HepG2 (cell line): ENCODE measurements at regions not wholly inside any gene's neighbourhood (a gene's known extent, or its start where the extent isn't known, plus 50 kb on each side); places are given as distances from the start of the nearest gene placed in this dataset.

Experiments used
- ATAC-seq: fragments of 200-7000 bp; cut with Tn5 transposase; 3 replicates; pipeline ENCODE4 v1.9.1; 2020; ENCODE audit warnings: mild to moderate bottlenecking, moderate library complexity
- BruUV-seq: library from RNA; stranded (reverse); fragments of 400-500 nt; replicated peaks from 2 replicates; lab custom pipeline; 2021; lab: Mats Ljungman, UMichigan
- CTCF ChIA-PET: fragments of 300-600 bp; formaldehyde crosslinking; extraction: SDS; loops from one replicate; lab custom pipeline; 2021; ENCODE audit warnings: low total read pairs, inconsistent platforms, low intra/inter-chr PET ratio; lab: Yijun Ruan, JAX
- POLR2A ChIA-PET: fragments of 350-600 bp; sonication (Branson Sonifier 250); formaldehyde crosslinking; loops from one replicate; lab custom pipeline; 2020; ENCODE audit warnings: antibody characterized with exemption, inconsistent platforms; lab: Yijun Ruan, JAX
- DNase-seq: peaks from one replicate; pipeline ENCODE4 v3.0.0-alpha.2; 2015; ENCODE audit warnings: low spot score
- FAIRE-seq: peaks from 3 replicates; lab custom pipeline; 2011; peaks lifted over from hg19 to GRCh38; lab: Jason Lieb, UNC
- H2AFZ ChIP-seq: one replicate; pipeline ENCODE4 v1.6.1; 2011; ENCODE audit warnings: low read length, inconsistent platforms
- H3K27ac ChIP-seq: fragments of 300-600 bp; 3 replicates; pipeline ENCODE4 v1.8.0; 2011; ENCODE audit warnings: mixed run types, mild to moderate bottlenecking, mixed read lengths, low read length, inconsistent platforms; ENCODE audit not compliant: insufficient read depth; ENCODE audit errors: extremely low read length
- H3K27me3 ChIP-seq, 2 experiments: fragments of 200-600 bp in 1 of 2; 2 replicates in 1 of 2; 3 replicates in 1 of 2; pipeline versions ENCODE4 v1.6.0 to v1.8.0; 2011; ENCODE audit warnings: low read length in 2 of 2, mild to moderate bottlenecking in 2 of 2, moderate library complexity in 2 of 2, inconsistent platforms in 1 of 2; ENCODE audit not compliant: insufficient read depth in 2 of 2, control insufficient read depth in 1 of 2
- H3K36me3 ChIP-seq, 2 experiments: fragments of 200-600 bp in 1 of 2; replicated peaks in 1 of 2; 2 replicates in 1 of 2; 3 replicates in 1 of 2; pipeline versions ENCODE4 v1.5.1 to v1.8.0; 2011; ENCODE audit warnings: low read length in 2 of 2, inconsistent platforms in 1 of 2; ENCODE audit not compliant: insufficient read depth in 2 of 2, control insufficient read depth in 1 of 2
- H3K4me1 ChIP-seq: 2 replicates; pipeline ENCODE4 v1.5.1; 2012; ENCODE audit warnings: low read length, inconsistent platforms; ENCODE audit not compliant: insufficient read depth
- H3K4me2 ChIP-seq: 2 replicates; pipeline ENCODE4 v1.6.0; 2011; ENCODE audit warnings: low read depth, low read length, inconsistent platforms
- H3K4me3 ChIP-seq, 3 experiments: fragments of 200-600 bp in 1 of 3; sonication (generic), shearing (Covaris generic) in 1 of 3; replicated peaks in 1 of 3; 2 replicates each; pipeline ENCODE4 v1.5.1; 2011 to 2016; ENCODE audit warnings: low read length in 3 of 3, inconsistent platforms in 2 of 3, low read depth in 2 of 3, mild to moderate bottlenecking in 2 of 3, control low read depth in 1 of 3, mixed read lengths in 1 of 3; ENCODE audit not compliant: insufficient read depth in 1 of 3
- H3K79me2 ChIP-seq: one replicate; pipeline ENCODE4 v1.6.1; 2011; ENCODE audit warnings: low read length, inconsistent platforms; ENCODE audit not compliant: insufficient read depth
- H3K9ac ChIP-seq: 2 replicates; pipeline ENCODE4 v1.6.0; 2011; ENCODE audit warnings: mild to moderate bottlenecking, low read depth, low read length, inconsistent platforms; ENCODE audit not compliant: insufficient read depth
- H3K9me3 ChIP-seq: 2 replicates; pipeline ENCODE4 v1.5.1; 2012; ENCODE audit warnings: mild to moderate bottlenecking, low read length
- H4K20me1 ChIP-seq: 2 replicates; pipeline ENCODE4 v1.6.0; 2011; ENCODE audit warnings: inconsistent platforms, mild to moderate bottlenecking, low read length, moderate library complexity; ENCODE audit not compliant: insufficient read depth
- CHCHD3 ChIP-seq: sonication (generic); formaldehyde crosslinking; IDR thresholded peaks from 2 replicates; pipeline ENCODE4 v1.8.0; 2022; ENCODE audit warnings: mild to moderate bottlenecking, missing genetic modification reagents, moderate library complexity
- HDAC6 ChIP-seq: fragments of 200-600 bp; sonication (generic); IDR thresholded peaks from 2 replicates; pipeline ENCODE4 v1.7.0; 2017; ENCODE audit warnings: mild to moderate bottlenecking, antibody characterized with exemption, low read length, low read depth
- KAT7 ChIP-seq: IDR thresholded peaks from 2 replicates; pipeline ENCODE4 v1.6.1; 2018; ENCODE audit warnings: borderline replicate concordance, missing compliant biosample characterization
- MAFG ChIP-seq: sonication (generic); formaldehyde crosslinking; IDR thresholded peaks from 2 replicates; pipeline ENCODE4 v1.5.1; 2020; ENCODE audit warnings: mild to moderate bottlenecking, missing genetic modification reagents
- RCOR2 ChIP-seq: IDR thresholded peaks from 2 replicates; pipeline ENCODE4 v1.6.1; 2016; ENCODE audit warnings: missing biosample characterization, missing genetic modification reagents
- SETDB1 ChIP-seq: sonication (generic); formaldehyde crosslinking; IDR thresholded peaks from 2 replicates; pipeline ENCODE4 v1.5.1; 2020; ENCODE audit warnings: missing genetic modification reagents, mild to moderate bottlenecking, borderline replicate concordance
- ZEB1 ChIP-seq: IDR thresholded peaks from 2 replicates; pipeline ENCODE4 v1.6.1; 2012; ENCODE audit warnings: mild to moderate bottlenecking, low read depth, inconsistent platforms; ENCODE audit not compliant: insufficient replicate concordance
- ZNF275 ChIP-seq: sonication (generic); formaldehyde crosslinking; IDR thresholded peaks from 2 replicates; pipeline ENCODE4 v1.8.0; 2022; ENCODE audit warnings: missing genetic modification reagents, mild to moderate bottlenecking, inconsistent platforms, borderline replicate concordance
- ZNF558 ChIP-seq: sonication (generic); formaldehyde crosslinking; IDR thresholded peaks from 2 replicates; pipeline ENCODE4 v1.9.0; 2022; ENCODE audit warnings: mild to moderate bottlenecking, missing genetic modification reagents, borderline replicate concordance
- ZNF773 ChIP-seq: sonication (generic); formaldehyde crosslinking; IDR thresholded peaks from 2 replicates; pipeline ENCODE4 v1.4.0; 2020; ENCODE audit warnings: missing genetic modification reagents, borderline replicate concordance
- ZSCAN22 ChIP-seq: sonication (generic); formaldehyde crosslinking; IDR thresholded peaks from 2 replicates; pipeline ENCODE4 v1.4.0; 2020; ENCODE audit warnings: mild to moderate bottlenecking, missing genetic modification reagents
- WGBS: methylation state at CpG from one replicate; pipeline ENCODE4 v1.1.6; 2017; ENCODE audit warnings: low lambda C conversion rate; 5-methylcytosine and 5-hydroxymethylcytosine counted together
- in situ Hi-C: cut with HindIII; loops from 2 replicates; pipeline ENCODE4 v1.10.0; 2017; ENCODE audit warnings: low pct_unique_long_range_greater_than_20kb; ENCODE audit not compliant: extremely low pct_ligation_motif_present
- intact Hi-C: fragments of 100-400 bp; cut with micrococcal nuclease; formaldehyde crosslinking; loops from one replicate; pipeline ENCODE4 v1.10.0; 2022; ENCODE audit not compliant: unreplicated experiment
- TF ChIP-seq, protein P1 (sequence below): IDR thresholded peaks from 2 replicates; pipeline ENCODE4 v1.6.1; 2016; ENCODE audit warnings: missing compliant biosample characterization, missing genetic modification reagents, borderline replicate concordance
- TF ChIP-seq, protein P2 (sequence below): sonication (generic); formaldehyde crosslinking; IDR thresholded peaks from 2 replicates; pipeline ENCODE4 v1.5.1; 2020; ENCODE audit warnings: missing genetic modification reagents, mild to moderate bottlenecking, borderline replicate concordance
- TF ChIP-seq, protein P3 (sequence below): sonication (generic); formaldehyde crosslinking; conservative IDR thresholded peaks from 2 replicates; pipeline ENCODE4 v1.4.0; 2020; ENCODE audit warnings: missing genetic modification reagents
- TF ChIP-seq, protein P4 (sequence below): sonication (generic); formaldehyde crosslinking; IDR thresholded peaks from 2 replicates; pipeline ENCODE4 v1.9.0; 2021; ENCODE audit warnings: missing genetic modification reagents, borderline replicate concordance

GRCh38 chr2:2732331-2733119 is 401.4 kb upstream of the MYT1L start:
- no peak overlapping the region for H3K27ac ChIP-seq
- BruUV-seq = no TSS peak
- ChIA-PET POLR2A (no interaction called here), CTCF (no interaction called here)
- TF ChIP-seq HDAC6 = no peak
- TF ChIP-seq MAFG = no peak
- TF ChIP-seq ZNF773 (CRISPR knock-in tag) = no peak
- no peak for TF ChIP-seq CHCHD3 (CRISPR knock-in tag)
- TF ChIP-seq, protein P1, sequence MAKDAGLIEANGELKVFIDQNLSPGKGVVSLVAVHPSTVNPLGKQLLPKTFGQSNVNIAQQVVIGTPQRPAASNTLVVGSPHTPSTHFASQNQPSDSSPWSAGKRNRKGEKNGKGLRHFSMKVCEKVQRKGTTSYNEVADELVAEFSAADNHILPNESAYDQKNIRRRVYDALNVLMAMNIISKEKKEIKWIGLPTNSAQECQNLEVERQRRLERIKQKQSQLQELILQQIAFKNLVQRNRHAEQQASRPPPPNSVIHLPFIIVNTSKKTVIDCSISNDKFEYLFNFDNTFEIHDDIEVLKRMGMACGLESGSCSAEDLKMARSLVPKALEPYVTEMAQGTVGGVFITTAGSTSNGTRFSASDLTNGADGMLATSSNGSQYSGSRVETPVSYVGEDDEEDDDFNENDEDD = no peak
- TF ChIP-seq, protein P2, sequence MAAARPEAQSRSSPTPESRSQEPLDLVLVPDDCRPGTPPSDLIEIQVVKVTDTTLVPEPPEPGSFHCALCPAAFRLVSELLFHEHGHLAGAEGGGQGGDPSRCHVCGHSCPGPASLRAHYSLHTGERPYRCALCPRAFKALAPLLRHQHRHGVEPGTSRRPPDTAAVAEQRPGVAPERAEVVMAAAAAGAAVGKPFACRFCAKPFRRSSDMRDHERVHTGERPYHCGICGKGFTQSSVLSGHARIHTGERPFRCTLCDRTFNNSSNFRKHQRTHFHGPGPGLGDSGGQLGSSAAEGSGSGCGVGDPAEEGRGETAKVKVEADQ = no peak
- no peak for TF ChIP-seq ZSCAN22 (CRISPR knock-in tag)
- no peak for TF ChIP-seq ZEB1
- TF ChIP-seq RCOR2 (CRISPR knock-in tag) = no peak
- no peak for TF ChIP-seq ZNF558 (CRISPR knock-in tag)
- no peak for TF ChIP-seq KAT7 (CRISPR knock-in tag)
- no peak for TF ChIP-seq ZNF275 (CRISPR knock-in tag)
- no peak for TF ChIP-seq SETDB1 (CRISPR knock-in tag)
- TF ChIP-seq, protein P3, sequence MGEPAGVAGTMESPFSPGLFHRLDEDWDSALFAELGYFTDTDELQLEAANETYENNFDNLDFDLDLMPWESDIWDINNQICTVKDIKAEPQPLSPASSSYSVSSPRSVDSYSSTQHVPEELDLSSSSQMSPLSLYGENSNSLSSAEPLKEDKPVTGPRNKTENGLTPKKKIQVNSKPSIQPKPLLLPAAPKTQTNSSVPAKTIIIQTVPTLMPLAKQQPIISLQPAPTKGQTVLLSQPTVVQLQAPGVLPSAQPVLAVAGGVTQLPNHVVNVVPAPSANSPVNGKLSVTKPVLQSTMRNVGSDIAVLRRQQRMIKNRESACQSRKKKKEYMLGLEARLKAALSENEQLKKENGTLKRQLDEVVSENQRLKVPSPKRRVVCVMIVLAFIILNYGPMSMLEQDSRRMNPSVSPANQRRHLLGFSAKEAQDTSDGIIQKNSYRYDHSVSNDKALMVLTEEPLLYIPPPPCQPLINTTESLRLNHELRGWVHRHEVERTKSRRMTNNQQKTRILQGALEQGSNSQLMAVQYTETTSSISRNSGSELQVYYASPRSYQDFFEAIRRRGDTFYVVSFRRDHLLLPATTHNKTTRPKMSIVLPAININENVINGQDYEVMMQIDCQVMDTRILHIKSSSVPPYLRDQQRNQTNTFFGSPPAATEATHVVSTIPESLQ (CRISPR knock-in tag) = no peak
- TF ChIP-seq, protein P4, sequence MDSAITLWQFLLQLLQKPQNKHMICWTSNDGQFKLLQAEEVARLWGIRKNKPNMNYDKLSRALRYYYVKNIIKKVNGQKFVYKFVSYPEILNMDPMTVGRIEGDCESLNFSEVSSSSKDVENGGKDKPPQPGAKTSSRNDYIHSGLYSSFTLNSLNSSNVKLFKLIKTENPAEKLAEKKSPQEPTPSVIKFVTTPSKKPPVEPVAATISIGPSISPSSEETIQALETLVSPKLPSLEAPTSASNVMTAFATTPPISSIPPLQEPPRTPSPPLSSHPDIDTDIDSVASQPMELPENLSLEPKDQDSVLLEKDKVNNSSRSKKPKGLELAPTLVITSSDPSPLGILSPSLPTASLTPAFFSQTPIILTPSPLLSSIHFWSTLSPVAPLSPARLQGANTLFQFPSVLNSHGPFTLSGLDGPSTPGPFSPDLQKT (CRISPR knock-in tag) = no peak
- in situ Hi-C loops (no loop called here), intact Hi-C loops (no loop called here)
- no peaks in the 10 kb centered on the region for H3K79me2 ChIP-seq
- H3K4me3 ChIP-seq = no peak overlapping the region
- H2AFZ ChIP-seq = no peak overlapping the region
- no peaks in the 10 kb centered on the region for H4K20me1 ChIP-seq
- WGBS = 11% methylated on average over 17 of the region's 17 CpGs
- ATAC-seq = no peak
- peaks cover 9 to 69% of the 10 kb centered on the region in 2 experiments; a peak in 4 of 5 replicates for H3K27me3 ChIP-seq
- DNase-seq = no peak
- FAIRE-seq = no peak
- H3K36me3 ChIP-seq = no peaks in the 10 kb centered on the region
- no peaks in the 10 kb centered on the region for H3K9me3 ChIP-seq
- no peak overlapping the region for H3K9ac ChIP-seq
- H3K4me1 ChIP-seq = no peaks in the 10 kb centered on the region
- H3K4me2 ChIP-seq = no peak overlapping the region
